ENCODE measurements at regions not wholly inside any gene's neighbourhood (a gene's known extent, or its start where the extent isn't known, plus 50 kb on each side); places are given as distances from the start of the nearest gene placed in this dataset.

- peaks cover 16 to 46% (median 23%) of the 10 kb centered on the region in 9 donors for H3K9me3 Mint-ChIP-seq
- ATAC-seq (no peak), DNase-seq (no peak)
- no peak overlapping the region for H3K4me3 Mint-ChIP-seq
- H3K27me3 Mint-ChIP-seq = peaks cover 0 to 18% (median 4%) of the 10 kb centered on the region in 5 donors
- no peaks in the 10 kb centered on the region for H3K4me1 Mint-ChIP-seq
- H3K36me3 Mint-ChIP-seq = peaks cover 0 to 17% (median 0%) of the 10 kb centered on the region in 3 donors
- POLR2A ChIA-PET = no interaction called here
- no peak overlapping the region for H3K27ac Mint-ChIP-seq
Measured at GRCh38 chr12:58521152-58521551, 399.2 kb downstream of the LRIG3 start.

DNA sequence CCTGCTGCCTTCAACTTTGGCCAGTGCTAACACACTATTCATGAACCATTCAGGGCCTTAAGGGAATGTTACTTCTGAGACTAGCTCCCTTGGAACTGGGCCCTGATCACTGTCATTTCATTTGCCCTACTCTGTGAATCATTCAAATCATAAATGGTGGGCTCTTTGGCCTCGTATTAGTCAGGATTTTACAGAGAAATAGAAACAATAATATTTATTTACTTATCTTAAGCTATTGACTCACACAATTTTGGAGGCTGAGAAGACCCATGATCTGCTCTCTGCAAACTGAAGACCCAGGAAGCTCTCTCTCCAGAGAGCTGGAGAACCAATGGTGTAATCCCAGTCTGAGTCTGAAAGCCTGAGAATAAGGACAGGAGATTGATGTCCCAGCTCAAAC, 398.5 kb downstream of the LRIG3 start:
- peaks cover 13 to 43% (median 22%) of the 10 kb centered on the region in 9 donors for H3K9me3 Mint-ChIP-seq
- no peak for ATAC-seq
- H3K36me3 Mint-ChIP-seq = peaks cover 0 to 17% (median 0%) of the 10 kb centered on the region in 3 donors
- H3K4me3 Mint-ChIP-seq = no peak overlapping the region
- no peaks in the 10 kb centered on the region for H3K4me1 Mint-ChIP-seq
- no peak for DNase-seq
- H3K27me3 Mint-ChIP-seq = peaks cover 0 to 20% (median 4%) of the 10 kb centered on the region in 5 donors
- POLR2A ChIA-PET = no interaction called here
- H3K27ac Mint-ChIP-seq = no peak overlapping the region

- no peaks in the 10 kb centered on the region for H3K4me1 Mint-ChIP-seq
- POLR2A ChIA-PET = no interaction called here
- peaks cover 0 to 20% (median 0%) of the 10 kb centered on the region in 5 donors for H3K27me3 Mint-ChIP-seq
- H3K36me3 Mint-ChIP-seq = peaks cover 0 to 6% (median 0%) of the 10 kb centered on the region in 3 donors
- no peak overlapping the region for H3K4me3 Mint-ChIP-seq
- H3K27ac Mint-ChIP-seq = no peak overlapping the region
- ATAC-seq = no peak
- H3K9me3 Mint-ChIP-seq = peaks cover under 1 to 27% (median 9%) of the 10 kb centered on the region in 9 donors
- DNase-seq = no peak
Measured at GRCh38 chr12:58523360-58523759, 396.9 kb downstream of the LRIG3 start.

DNA sequence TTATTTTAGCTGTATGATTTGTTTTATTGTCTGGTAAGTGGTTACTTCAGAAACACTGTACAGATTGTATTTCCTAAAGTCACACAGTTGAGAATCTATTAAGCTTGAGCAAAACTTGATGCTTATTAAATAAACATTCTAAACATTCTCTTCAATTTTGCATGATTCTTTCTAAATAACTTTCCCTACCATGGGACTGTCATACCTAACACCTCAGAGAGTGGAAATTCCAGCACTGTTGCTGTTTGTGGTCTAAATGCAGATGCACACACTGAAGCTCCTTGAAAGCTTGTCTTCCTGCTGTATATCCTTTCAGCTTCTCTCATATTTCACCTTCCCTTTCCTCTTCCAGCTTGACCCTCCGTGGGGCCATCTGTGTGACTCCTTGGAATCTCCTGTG, 392.0 kb downstream of the LRIG3 start:
- H3K4me1 Mint-ChIP-seq = no peaks in the 10 kb centered on the region
- ATAC-seq (no peak), DNase-seq (no peak)
- no peak overlapping the region for H3K4me3 Mint-ChIP-seq
- H3K36me3 Mint-ChIP-seq = no peaks in the 10 kb centered on the region
- H3K9me3 Mint-ChIP-seq = peaks cover 0 to 13% (median 0%) of the 10 kb centered on the region in 9 donors
- H3K27ac Mint-ChIP-seq = no peak overlapping the region
- POLR2A ChIA-PET = no interaction called here
- peaks cover 2 to 28% (median 3%) of the 10 kb centered on the region in 5 donors for H3K27me3 Mint-ChIP-seq

DNA sequence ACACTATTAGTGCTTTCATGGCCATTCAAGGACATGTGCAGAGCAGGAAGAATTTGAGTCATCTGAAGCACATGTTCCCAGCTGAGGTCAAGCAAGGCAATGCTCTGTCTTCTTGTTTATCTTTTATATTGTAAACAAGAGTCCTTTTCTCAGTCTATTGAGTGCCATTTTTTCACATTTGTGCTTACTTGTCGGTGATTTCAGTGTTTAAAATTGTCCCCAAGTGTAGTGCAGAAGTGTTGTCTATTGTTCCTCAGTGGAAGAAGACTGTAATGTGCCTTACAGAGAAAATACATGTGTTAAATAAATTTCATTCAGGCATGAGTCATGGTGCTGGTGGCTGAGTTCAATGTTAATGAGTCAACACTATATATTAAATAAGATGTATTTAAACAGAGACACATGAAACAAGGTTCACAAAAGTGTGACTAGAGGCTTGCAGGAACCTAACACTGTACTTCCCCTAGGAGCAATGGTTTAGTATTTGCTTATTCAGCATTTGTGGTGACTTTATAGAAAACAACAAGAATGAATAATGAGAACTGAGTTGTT, 391.1 kb downstream of the LRIG3 start:
- no peaks in the 10 kb centered on the region for H3K4me1 Mint-ChIP-seq
- peaks cover 2 to 33% (median 3%) of the 10 kb centered on the region in 5 donors for H3K27me3 Mint-ChIP-seq
- no peak overlapping the region for H3K27ac Mint-ChIP-seq
- POLR2A ChIA-PET = no interaction called here
- no peaks in the 10 kb centered on the region for H3K36me3 Mint-ChIP-seq
- no peak overlapping the region for H3K4me3 Mint-ChIP-seq
- peaks cover 0 to 12% (median 0%) of the 10 kb centered on the region in 9 donors for H3K9me3 Mint-ChIP-seq
- ATAC-seq = no peak
- no peak for DNase-seq

DNA sequence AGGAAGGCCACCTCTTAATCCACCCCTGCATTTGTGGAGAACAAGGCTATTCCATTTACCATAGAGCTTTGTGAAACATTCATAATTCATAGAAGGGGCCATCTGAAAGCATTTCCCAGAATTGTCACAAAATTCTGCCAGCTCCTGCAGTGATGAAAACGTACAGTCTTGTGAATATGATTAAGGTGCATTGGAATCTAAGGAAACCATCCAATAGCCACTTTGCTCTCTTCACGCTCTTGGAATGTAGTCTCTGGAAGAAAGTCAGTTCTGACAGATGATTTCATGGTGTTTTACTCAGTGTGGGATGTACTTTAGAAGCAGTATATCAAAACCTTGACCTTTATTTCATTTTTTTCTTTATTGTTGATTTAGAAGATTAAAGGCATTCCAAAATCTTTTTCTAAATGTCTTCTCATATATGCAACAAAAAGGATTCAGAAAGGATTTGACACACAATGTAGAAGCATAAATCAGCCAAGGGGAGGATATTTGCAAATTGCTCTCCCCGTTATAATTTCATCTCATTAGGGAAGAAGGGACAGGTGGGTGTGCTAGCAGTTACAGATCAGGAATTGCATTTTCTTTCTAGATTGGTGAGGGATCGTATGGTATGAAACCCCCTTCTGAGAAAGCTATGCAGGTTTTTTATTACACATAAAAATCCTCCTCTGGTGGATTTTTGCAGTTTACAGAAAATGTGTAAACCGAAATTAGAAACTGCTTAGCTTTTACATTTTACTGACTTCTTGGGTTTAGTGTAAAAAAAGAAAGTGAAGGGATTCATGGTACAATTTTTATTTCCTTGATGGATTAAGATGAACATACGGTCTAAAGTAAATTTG, 390.2 kb downstream of the LRIG3 start:
- POLR2A ChIA-PET = no interaction called here
- Mint-ChIP-seq H3K27ac (no peak overlapping the region), H3K9me3 (peaks cover 0 to 10% (median 0%) of the 10 kb centered on the region in 9 donors), H3K36me3 (no peaks in the 10 kb centered on the region), H3K4me3 (no peak overlapping the region), H3K27me3 (peaks cover 2 to 27% (median 3%) of the 10 kb centered on the region in 5 donors), H3K4me1 (no peaks in the 10 kb centered on the region)
- ATAC-seq (no peak), DNase-seq (no peak)

GRCh38 chr12:58530742-58531062, 389.6 kb downstream of the LRIG3 start:
- DNase-seq (no peak), ATAC-seq (no peak)
- POLR2A ChIA-PET = no interaction called here
- H3K4me3 Mint-ChIP-seq = no peak overlapping the region
- no peaks in the 10 kb centered on the region for H3K4me1 Mint-ChIP-seq
- no peak overlapping the region for H3K27ac Mint-ChIP-seq
- no peaks in the 10 kb centered on the region for H3K36me3 Mint-ChIP-seq
- peaks cover 0 to 10% (median 0%) of the 10 kb centered on the region in 9 donors for H3K9me3 Mint-ChIP-seq
- H3K27me3 Mint-ChIP-seq = peaks cover 2 to 24% (median 3%) of the 10 kb centered on the region in 5 donors

DNA sequence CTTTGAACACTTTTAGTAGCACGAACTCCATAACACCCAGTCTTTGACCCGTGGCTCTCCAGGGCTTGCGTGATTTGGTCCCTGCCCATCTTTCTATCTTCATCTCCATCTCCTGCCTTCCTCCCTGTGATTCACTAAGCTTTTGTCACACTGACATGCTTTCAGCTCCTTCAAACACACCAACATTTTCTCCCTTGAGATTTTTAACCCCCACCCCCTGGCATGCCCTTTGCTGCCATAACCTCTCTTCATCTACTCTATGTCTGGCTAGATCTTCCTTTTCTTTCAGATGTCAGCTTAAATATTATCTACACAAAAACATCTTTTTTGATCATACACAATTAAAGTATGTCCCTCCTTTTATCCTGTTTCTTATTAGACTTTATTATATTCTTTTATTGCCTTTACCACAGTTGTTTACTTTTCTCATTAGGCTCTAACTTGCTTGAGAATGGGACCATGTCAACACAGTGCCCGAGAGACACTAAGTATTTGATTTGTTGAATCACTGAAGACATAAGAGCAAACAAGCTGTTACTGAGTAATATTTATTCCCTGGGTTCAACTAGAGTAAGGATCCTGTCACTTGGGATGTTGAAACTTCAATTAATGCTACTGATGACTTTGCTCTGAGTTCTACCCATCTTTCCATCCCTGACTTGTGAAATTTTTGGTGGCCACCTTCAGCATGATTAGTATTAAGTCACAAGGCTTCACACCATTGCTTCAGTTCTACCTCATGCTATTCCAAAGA, 387.3 kb downstream of the LRIG3 start:
- Mint-ChIP-seq H3K36me3 (no peaks in the 10 kb centered on the region), H3K4me1 (no peaks in the 10 kb centered on the region), H3K4me3 (no peak overlapping the region), H3K9me3 (peaks cover 0 to 5% (median 0%) of the 10 kb centered on the region in 9 donors), H3K27ac (no peak overlapping the region), H3K27me3 (peaks cover 2 to 21% (median 5%) of the 10 kb centered on the region in 5 donors)
- POLR2A ChIA-PET = no interaction called here
- DNase-seq (no peak), ATAC-seq (no peak)

DNA sequence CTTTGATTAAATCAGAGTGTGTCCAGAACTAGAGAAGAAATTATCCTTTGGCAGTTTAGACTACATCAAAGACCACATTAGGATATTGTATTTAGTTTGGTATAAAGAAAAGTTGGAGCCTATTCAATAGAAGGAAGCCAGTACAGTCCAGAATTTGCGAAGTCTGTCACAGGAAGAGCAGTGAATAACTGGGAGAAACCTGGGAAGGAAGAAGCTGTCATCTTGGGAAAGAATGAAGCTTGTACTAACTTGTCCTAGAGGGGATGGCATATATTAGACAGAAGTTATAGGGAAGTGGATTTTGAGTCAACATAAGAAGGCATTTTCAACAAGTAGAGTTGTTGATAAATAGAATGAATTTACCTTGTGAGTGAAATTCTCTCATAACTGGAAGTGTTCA, 386.7 kb downstream of the LRIG3 start:
- ATAC-seq (no peak), DNase-seq (no peak)
- peaks cover 0 to 5% (median 0%) of the 10 kb centered on the region in 9 donors for H3K9me3 Mint-ChIP-seq
- H3K4me1 Mint-ChIP-seq = no peaks in the 10 kb centered on the region
- H3K27me3 Mint-ChIP-seq = peaks cover 2 to 27% (median 7%) of the 10 kb centered on the region in 5 donors
- H3K4me3 Mint-ChIP-seq = no peak overlapping the region
- POLR2A ChIA-PET = no interaction called here
- no peaks in the 10 kb centered on the region for H3K36me3 Mint-ChIP-seq
- H3K27ac Mint-ChIP-seq = no peak overlapping the region

GRCh38 chr12:58537278-58537677, 383.0 kb downstream of the LRIG3 start:
- no peak overlapping the region for H3K27ac Mint-ChIP-seq
- H3K4me1 Mint-ChIP-seq = no peaks in the 10 kb centered on the region
- H3K36me3 Mint-ChIP-seq = no peaks in the 10 kb centered on the region
- DNase-seq (no peak), ATAC-seq (no peak)
- POLR2A ChIA-PET = no interaction called here
- H3K4me3 Mint-ChIP-seq = no peak overlapping the region
- H3K27me3 Mint-ChIP-seq = peaks cover 0 to 31% (median 4%) of the 10 kb centered on the region in 5 donors
- H3K9me3 Mint-ChIP-seq = peaks cover 0 to 6% (median 0%) of the 10 kb centered on the region in 9 donors

GRCh38 chr12:58539295-58539694, 381.0 kb downstream of the LRIG3 start:
- Mint-ChIP-seq H3K4me1 (no peaks in the 10 kb centered on the region), H3K27me3 (peaks cover 0 to 17% (median 5%) of the 10 kb centered on the region in 5 donors), H3K36me3 (no peaks in the 10 kb centered on the region), H3K27ac (no peak overlapping the region), H3K4me3 (no peak overlapping the region), H3K9me3 (peaks cover 0 to 7% (median 0%) of the 10 kb centered on the region in 9 donors)
- POLR2A ChIA-PET = no interaction called here
- DNase-seq (no peak), ATAC-seq (no peak)

DNA sequence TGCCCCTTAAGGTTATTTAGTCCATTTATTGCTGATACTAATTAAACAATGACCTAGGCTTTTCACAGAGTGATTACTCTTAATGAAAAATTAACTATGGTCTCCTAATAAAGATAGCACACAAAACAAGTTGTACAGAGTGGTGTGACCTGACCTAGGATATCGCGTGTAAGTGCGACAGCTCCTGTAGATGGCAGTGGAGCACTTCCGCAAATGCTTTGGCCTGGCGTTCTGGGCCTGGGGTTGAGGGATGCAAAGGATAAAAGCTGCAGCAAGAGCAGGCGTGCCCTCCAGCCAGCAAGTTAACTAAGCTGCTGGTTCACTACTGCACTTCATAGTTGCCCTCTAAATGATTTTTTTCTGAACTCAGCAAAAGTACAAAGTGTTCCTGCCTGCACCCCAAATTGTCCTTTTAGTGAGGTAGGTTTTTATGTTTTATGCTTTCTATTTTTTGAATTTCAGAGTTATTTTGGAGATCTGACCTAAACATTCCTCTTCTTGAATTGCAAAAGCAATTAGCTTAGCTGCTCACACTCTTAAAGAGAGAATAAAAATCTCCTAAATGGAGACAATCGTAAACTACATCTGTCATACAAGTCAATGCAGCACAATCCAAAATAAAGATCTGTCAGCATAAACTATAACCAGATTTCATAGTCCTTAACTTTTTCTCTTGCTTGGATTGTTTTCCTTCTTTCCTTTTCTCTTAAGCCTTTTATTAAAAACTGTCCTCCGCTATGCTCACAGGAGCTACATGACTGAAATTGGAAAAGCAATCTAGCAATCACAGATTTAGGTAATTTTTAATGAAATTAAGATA, 379.6 kb downstream of the LRIG3 start:
- peaks cover 0 to 7% (median 0%) of the 10 kb centered on the region in 9 donors for H3K9me3 Mint-ChIP-seq
- no peak for DNase-seq

More for the DNA sequence above, 379.6 kb downstream of the LRIG3 start:
- Mint-ChIP-seq H3K36me3 (no peaks in the 10 kb centered on the region), H3K4me3 (no peak overlapping the region), H3K4me1 (no peaks in the 10 kb centered on the region), H3K27me3 (peaks cover 2 to 21% (median 6%) of the 10 kb centered on the region in 5 donors), H3K27ac (no peak overlapping the region)
- POLR2A ChIA-PET = no interaction called here
- no peak for ATAC-seq

All from naive thymus-derived CD8-positive, alpha-beta T cell (primary cell).